ENCODE measurements at regions not wholly inside any gene's neighbourhood (a gene's known extent, or its start where the extent isn't known, plus 50 kb on each side); places are given as distances from the start of the nearest gene placed in this dataset.

DNA sequence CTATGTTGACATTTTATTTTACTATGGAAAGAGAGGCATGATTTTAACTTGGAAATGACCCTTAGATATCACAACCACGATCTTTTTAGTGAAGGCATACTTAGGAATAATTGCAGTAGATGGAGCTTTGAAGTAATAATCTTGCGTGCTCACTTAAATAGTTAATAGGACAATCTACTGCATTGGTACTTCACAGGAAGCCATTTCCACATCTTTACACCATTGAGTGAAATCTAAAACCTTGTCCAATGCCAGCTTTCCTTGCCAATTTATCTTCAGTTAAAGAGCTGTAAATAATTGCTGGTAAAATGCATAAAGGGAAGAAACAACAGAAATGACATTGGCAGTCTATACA lies 586.3 kb downstream of the ADGRL2 start:
- Mint-ChIP-seq H3K9me3 (peaks cover 3% of the 10 kb centered on the region), H3K4me1 (peaks cover 34% of the 10 kb centered on the region), H3K27ac (ENCODE audit: unreplicated experiment) (no peak overlapping the region), H3K4me3 (no peak overlapping the region), H3K36me3 (ENCODE audit: low read depth) (no peaks in the 10 kb centered on the region), H3K27me3 (ENCODE audit: low read depth) (no peaks in the 10 kb centered on the region)
- TF ChIP-seq, protein P1, sequence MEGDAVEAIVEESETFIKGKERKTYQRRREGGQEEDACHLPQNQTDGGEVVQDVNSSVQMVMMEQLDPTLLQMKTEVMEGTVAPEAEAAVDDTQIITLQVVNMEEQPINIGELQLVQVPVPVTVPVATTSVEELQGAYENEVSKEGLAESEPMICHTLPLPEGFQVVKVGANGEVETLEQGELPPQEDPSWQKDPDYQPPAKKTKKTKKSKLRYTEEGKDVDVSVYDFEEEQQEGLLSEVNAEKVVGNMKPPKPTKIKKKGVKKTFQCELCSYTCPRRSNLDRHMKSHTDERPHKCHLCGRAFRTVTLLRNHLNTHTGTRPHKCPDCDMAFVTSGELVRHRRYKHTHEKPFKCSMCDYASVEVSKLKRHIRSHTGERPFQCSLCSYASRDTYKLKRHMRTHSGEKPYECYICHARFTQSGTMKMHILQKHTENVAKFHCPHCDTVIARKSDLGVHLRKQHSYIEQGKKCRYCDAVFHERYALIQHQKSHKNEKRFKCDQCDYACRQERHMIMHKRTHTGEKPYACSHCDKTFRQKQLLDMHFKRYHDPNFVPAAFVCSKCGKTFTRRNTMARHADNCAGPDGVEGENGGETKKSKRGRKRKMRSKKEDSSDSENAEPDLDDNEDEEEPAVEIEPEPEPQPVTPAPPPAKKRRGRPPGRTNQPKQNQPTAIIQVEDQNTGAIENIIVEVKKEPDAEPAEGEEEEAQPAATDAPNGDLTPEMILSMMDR (conservative IDR thresholded peaks at IDR 0.05): no peak
- no peak for DNase-seq (ENCODE audit: low read depth, low spot score)

DNA sequence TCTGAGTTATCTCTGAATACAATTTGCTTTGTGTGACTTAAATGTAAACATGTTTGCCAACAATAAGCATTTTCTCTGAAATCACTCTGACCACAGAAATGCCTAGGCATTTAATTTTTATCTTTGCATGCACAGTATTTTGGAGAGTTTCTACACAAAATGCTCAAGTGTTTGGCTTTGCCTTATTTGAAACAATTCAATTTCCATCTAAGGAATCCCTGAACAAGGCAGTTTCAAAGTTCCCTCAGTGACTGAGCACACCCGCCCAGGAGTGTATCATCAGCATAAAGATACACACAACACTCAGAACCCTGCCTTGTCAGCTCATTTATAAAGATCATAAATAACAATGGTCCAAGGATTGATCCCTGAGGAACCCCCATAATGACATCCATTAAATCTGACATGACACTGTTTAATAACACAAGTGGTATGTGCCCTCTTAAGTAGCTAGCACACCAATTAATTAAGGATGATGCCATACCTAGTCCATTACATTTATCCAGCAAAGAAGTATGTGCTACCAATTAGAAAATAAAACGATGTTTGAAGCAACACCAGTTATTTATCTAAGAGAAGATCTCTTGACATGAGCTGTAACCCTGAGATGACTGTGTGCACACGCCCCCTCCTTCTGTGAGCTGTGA lies 585.8 kb downstream of the ADGRL2 start:
- no peak for DNase-seq (ENCODE audit: low read depth, low spot score)
- Mint-ChIP-seq H3K36me3 (ENCODE audit: low read depth) (no peaks in the 10 kb centered on the region), H3K27ac (ENCODE audit: unreplicated experiment) (no peak overlapping the region), H3K27me3 (ENCODE audit: low read depth) (no peaks in the 10 kb centered on the region), H3K9me3 (peaks cover 3% of the 10 kb centered on the region), H3K4me1 (peaks cover 34% of the 10 kb centered on the region), H3K4me3 (no peak overlapping the region)
- TF ChIP-seq, protein P1 (conservative IDR thresholded peaks at IDR 0.05): no peak

DNA sequence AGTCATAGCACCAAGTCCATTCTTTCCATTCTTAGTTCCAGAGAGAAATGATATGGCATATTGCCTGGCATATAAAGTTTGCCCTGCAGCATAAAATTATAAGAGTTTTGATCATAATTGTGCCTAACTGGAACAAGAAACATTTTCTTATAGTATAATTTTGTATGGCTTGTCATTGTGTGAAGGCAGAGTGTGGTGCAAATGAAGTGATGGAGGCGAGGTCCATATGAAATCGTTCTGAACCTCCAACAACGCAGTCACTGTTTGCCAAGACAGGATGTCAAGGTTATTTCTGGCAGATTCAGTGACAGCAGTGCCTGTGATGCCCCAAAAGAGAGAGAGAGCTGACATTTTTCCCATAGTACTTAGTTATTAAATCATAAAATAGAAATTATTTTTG lies 584.0 kb downstream of the ADGRL2 start:
- peaks cover 24% of the 10 kb centered on the region for H3K4me1 Mint-ChIP-seq
- no peaks in the 10 kb centered on the region for H3K27me3 Mint-ChIP-seq (ENCODE audit: low read depth)
- H3K27ac Mint-ChIP-seq (ENCODE audit: unreplicated experiment): no peak overlapping the region
- no peaks in the 10 kb centered on the region for H3K36me3 Mint-ChIP-seq (ENCODE audit: low read depth)
- H3K9me3 Mint-ChIP-seq: peaks cover 3% of the 10 kb centered on the region
- no peak for DNase-seq (ENCODE audit: low read depth, low spot score)
- TF ChIP-seq, protein P1 (conservative IDR thresholded peaks at IDR 0.05): no peak
- no peak overlapping the region for H3K4me3 Mint-ChIP-seq

DNA sequence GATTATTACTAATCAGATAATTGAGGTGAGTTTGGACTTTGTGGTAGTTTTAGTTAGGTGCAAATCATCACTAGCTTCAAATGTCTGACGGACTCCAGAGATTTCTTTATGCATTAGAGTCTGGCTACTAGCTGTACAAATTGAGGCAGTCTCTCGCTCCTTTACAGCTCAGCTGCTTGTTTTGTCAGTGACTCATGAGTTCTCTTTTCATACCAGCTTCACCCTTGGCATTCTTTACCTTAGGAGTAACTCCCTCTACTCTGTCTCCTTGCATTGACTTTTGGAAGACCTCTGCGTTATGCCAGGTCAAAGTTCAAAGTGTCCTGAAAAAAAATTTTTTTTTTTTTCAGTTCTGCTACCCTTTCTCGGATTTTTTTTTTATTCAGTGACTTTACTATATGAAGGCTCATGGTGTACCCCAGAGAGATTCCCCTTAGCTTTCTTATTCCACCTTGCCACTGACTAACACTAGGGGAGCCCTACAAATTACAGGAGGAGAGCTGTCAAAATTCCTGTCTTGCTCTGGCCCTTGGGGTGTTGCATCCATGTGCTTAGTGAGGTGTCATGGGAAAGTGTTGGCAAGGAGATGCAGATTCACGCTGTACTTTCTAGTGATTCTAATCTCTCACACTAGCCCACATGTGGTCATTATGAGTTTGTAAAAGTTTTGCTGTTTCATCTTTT lies 576.6 kb downstream of the ADGRL2 start:
- TF ChIP-seq, protein P1 (conservative IDR thresholded peaks at IDR 0.05): no peak
- no peaks in the 10 kb centered on the region for H3K9me3 Mint-ChIP-seq
- H3K4me3 Mint-ChIP-seq: no peak overlapping the region
- no peaks in the 10 kb centered on the region for H3K27me3 Mint-ChIP-seq (ENCODE audit: low read depth)
- H3K4me1 Mint-ChIP-seq: no peaks in the 10 kb centered on the region
- no peak overlapping the region for H3K27ac Mint-ChIP-seq (ENCODE audit: unreplicated experiment)
- DNase-seq (ENCODE audit: low read depth, low spot score): no peak
- no peaks in the 10 kb centered on the region for H3K36me3 Mint-ChIP-seq (ENCODE audit: low read depth)

DNA sequence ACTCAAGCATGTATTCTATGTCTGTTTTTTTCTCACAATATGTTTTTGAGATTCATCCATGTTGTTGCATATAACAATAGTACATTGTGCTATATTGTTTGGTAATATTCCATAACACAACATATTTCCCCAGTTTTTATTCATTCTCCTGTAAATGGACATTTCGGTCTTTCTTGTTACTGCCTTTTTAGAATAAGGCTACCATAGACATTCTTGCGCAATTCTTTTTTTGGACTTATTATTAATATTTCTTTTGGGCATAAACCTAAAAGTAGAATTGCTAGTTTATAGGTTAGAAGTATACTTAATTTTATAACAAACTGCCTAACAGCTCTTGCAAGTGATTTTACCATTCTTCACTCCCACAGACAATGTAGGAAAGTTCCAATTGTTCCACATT lies 573.0 kb downstream of the ADGRL2 start:
- Mint-ChIP-seq H3K4me3 (no peak overlapping the region), H3K36me3 (ENCODE audit: low read depth) (no peaks in the 10 kb centered on the region), H3K9me3 (no peaks in the 10 kb centered on the region), H3K4me1 (no peaks in the 10 kb centered on the region), H3K27ac (ENCODE audit: unreplicated experiment) (no peak overlapping the region), H3K27me3 (ENCODE audit: low read depth) (no peaks in the 10 kb centered on the region)
- TF ChIP-seq, protein P1 (conservative IDR thresholded peaks at IDR 0.05): no peak
- no peak for DNase-seq (ENCODE audit: low read depth, low spot score)
